KMS-11 (cell line): ENCODE measurements at regions not wholly inside any gene's neighbourhood (a gene's known extent, or its start where the extent isn't known, plus 50 kb on each side); places are given as distances from the start of the nearest gene placed in this dataset.

ENCODE experiments used
- H2AFZ ChIP-seq: fragments of 200-600 bp; sonication (generic); 2 replicates; pipeline ENCODE4 v1.6.1; 2016; ENCODE audit warnings: antibody characterized with exemption, mixed run types, low read depth
- H3K27ac ChIP-seq: fragments of 200-600 bp; sonication (generic); 2 replicates; pipeline ENCODE4 v1.6.1; 2016; ENCODE audit warnings: mild to moderate bottlenecking, mixed run types
- H3K27me3 ChIP-seq: fragments of 200-600 bp; sonication (generic); 2 replicates; pipeline ENCODE4 v1.6.1; 2017; ENCODE audit warnings: mild to moderate bottlenecking, low read depth, mixed run types, moderate library complexity; ENCODE audit not compliant: insufficient read depth
- H3K36me3 ChIP-seq: fragments of 200-600 bp; sonication (generic); 2 replicates; pipeline ENCODE4 v1.6.1; 2017; ENCODE audit warnings: mild to moderate bottlenecking, mixed run types; ENCODE audit not compliant: insufficient read depth
- H3K4me1 ChIP-seq: fragments of 200-600 bp; sonication (generic); 2 replicates; pipeline ENCODE4 v1.6.1; 2016; ENCODE audit warnings: mild to moderate bottlenecking, low read depth, mixed run types; ENCODE audit not compliant: poor library complexity, severe bottlenecking
- H3K4me2 ChIP-seq: fragments of 200-600 bp; sonication (generic); 2 replicates; pipeline ENCODE4 v1.7.0; 2016; ENCODE audit warnings: mild to moderate bottlenecking, mixed run types
- H3K4me3 ChIP-seq: fragments of 200-600 bp; sonication (generic); IDR thresholded peaks from 2 replicates; pipeline ENCODE4 v1.6.1; 2017; ENCODE audit warnings: low read depth, low read length, mixed read lengths; ENCODE audit not compliant: insufficient read depth
- H3K79me2 ChIP-seq: fragments of 200-600 bp; sonication (generic); 2 replicates; pipeline ENCODE4 v1.6.1; 2016; ENCODE audit warnings: low read depth, mixed run types; ENCODE audit not compliant: insufficient read depth
- H3K9ac ChIP-seq: fragments of 200-600 bp; sonication (generic); 2 replicates; pipeline ENCODE4 v1.6.1; 2016; ENCODE audit warnings: mild to moderate bottlenecking, mixed run types
- H4K20me1 ChIP-seq: fragments of 200-600 bp; sonication (generic); 2 replicates; pipeline ENCODE4 v1.6.1; 2016; ENCODE audit warnings: mild to moderate bottlenecking, mixed run types; ENCODE audit not compliant: insufficient read depth
- CTCF ChIP-seq: fragments of 200-600 bp; sonication (generic); conservative IDR thresholded peaks from 2 replicates; pipeline ENCODE4 v1.6.1; 2017; ENCODE audit warnings: low read depth, mild to moderate bottlenecking, antibody characterized with exemption, low read length, moderate library complexity, mixed read lengths

DNA sequence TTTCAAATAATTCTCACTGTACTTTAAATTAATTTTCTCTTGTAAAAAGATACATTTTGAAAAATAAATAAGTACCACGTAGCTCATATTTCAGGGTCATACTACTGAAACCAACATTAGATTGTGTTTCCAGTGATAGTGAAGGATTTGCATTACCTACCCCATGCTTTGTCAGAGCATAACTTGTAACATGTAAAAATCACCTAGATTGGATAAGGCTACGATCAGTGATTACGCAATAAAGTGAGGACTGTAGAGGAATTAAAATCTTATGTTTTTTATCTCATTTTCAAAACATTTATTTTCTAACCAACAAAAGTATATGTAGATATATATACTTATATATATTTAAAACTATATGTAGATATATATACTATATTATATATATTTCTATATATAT lies 89.4 kb upstream of the VRK2 start:
- H4K20me1 ChIP-seq: no peaks in the 10 kb centered on the region
- no peaks in the 10 kb centered on the region for H3K79me2 ChIP-seq
- H3K4me2 ChIP-seq: no peak overlapping the region
- no peaks in the 10 kb centered on the region for H3K4me1 ChIP-seq
- H3K27ac ChIP-seq: no peak overlapping the region
- no peaks in the 10 kb centered on the region for H3K36me3 ChIP-seq
- TF ChIP-seq CTCF: no peak
- no peak overlapping the region for H3K4me3 ChIP-seq
- no peak overlapping the region for H2AFZ ChIP-seq
- no peaks in the 10 kb centered on the region for H3K27me3 ChIP-seq
- no peak overlapping the region for H3K9ac ChIP-seq

- Histone ChIP-seq H3K4me3 (no peak overlapping the region), H4K20me1 (no peaks in the 10 kb centered on the region), H3K27me3 (no peaks in the 10 kb centered on the region), H3K36me3 (no peaks in the 10 kb centered on the region), H3K4me1 (no peaks in the 10 kb centered on the region), H3K79me2 (no peaks in the 10 kb centered on the region), H3K9ac (no peak overlapping the region), H3K4me2 (no peak overlapping the region), H2AFZ (no peak overlapping the region), H3K27ac (no peak overlapping the region)
- TF ChIP-seq CTCF: no peak
These were observed 87.2 kb upstream of the VRK2 start for GRCh38 chr2:57959390-57959789.

DNA sequence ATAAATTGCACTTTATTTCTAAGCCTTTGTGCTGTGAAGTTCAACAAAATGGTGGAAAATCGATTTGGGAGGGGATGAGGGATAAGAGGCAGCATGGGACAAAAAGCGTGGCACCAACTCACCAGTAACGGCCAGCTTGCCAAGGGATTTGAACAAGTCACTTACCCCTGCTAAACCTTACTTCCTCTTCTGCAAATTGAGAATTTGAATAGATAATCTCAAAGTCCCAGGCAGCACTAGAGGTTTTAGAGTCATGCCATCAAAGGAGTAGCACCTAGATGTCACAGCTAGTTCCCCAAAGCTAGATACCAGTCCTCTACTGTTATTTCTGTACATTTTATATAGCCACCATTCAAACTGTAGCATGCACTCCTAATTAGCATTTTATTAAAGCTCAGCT lies 83.7 kb upstream of the VRK2 start:
- no peak for TF ChIP-seq CTCF
- H3K9ac ChIP-seq: no peak overlapping the region
- no peaks in the 10 kb centered on the region for H3K27me3 ChIP-seq
- H3K4me2 ChIP-seq: no peak overlapping the region
- H3K27ac ChIP-seq: no peak overlapping the region
- no peak overlapping the region for H3K4me3 ChIP-seq
- no peaks in the 10 kb centered on the region for H3K36me3 ChIP-seq
- H3K79me2 ChIP-seq: no peaks in the 10 kb centered on the region
- H2AFZ ChIP-seq: no peak overlapping the region
- H4K20me1 ChIP-seq: no peaks in the 10 kb centered on the region
- no peaks in the 10 kb centered on the region for H3K4me1 ChIP-seq

DNA sequence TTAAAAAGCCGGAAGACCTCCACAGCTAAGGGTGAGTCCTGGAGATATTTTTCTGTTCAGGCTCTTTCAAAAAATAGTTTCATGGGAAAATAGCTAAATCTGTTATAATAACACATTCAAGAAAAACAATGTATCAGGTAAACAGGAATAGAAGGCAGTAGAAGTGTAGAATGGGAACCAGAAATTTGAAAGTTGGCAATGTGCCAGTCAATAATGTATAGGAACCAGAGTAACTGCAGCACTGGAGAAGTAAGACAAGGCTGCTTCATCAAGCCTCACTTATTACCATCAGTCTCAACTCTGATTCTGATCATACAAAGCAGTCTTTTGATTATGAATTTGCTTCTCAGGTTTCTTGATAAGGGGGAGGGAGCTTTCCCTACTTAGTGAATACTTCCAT lies 81.4 kb upstream of the VRK2 start:
- no peaks in the 10 kb centered on the region for H3K79me2 ChIP-seq
- no peak overlapping the region for H2AFZ ChIP-seq
- no peak for TF ChIP-seq CTCF
- H3K4me2 ChIP-seq: no peak overlapping the region
- H3K4me3 ChIP-seq: no peak overlapping the region
- no peak overlapping the region for H3K27ac ChIP-seq
- H4K20me1 ChIP-seq: no peaks in the 10 kb centered on the region
- H3K9ac ChIP-seq: no peak overlapping the region
- no peaks in the 10 kb centered on the region for H3K36me3 ChIP-seq
- H3K27me3 ChIP-seq: no peaks in the 10 kb centered on the region
- no peaks in the 10 kb centered on the region for H3K4me1 ChIP-seq

DNA sequence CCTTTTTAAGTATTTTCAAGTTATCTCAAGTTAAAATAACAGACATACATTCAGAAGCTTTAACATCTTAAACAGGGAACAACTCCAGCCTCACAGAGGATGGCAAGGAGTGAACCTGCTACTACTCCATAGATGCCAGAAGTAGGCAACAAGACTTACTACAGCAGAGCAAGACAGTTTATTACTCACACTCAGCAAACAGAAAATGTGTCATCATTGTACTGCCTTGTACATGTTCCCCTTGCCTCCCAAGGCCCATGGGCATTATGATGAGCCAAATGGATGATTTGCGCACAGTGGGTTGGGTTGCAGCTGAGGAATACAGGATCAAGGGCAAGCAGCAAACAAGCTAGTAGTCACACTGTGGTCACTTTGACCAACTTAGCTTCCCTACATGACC lies 80.6 kb upstream of the VRK2 start:
- Histone ChIP-seq H2AFZ (no peak overlapping the region), H3K27ac (no peak overlapping the region), H4K20me1 (no peaks in the 10 kb centered on the region), H3K79me2 (no peaks in the 10 kb centered on the region), H3K4me2 (no peak overlapping the region), H3K4me3 (no peak overlapping the region), H3K9ac (no peak overlapping the region), H3K27me3 (no peaks in the 10 kb centered on the region), H3K4me1 (no peaks in the 10 kb centered on the region), H3K36me3 (no peaks in the 10 kb centered on the region)
- no peak for TF ChIP-seq CTCF
